ENCODE measurements at regions not wholly inside any gene's neighbourhood (a gene's known extent, or its start where the extent isn't known, plus 50 kb on each side); places are given as distances from the start of the nearest gene placed in this dataset.

DNA sequence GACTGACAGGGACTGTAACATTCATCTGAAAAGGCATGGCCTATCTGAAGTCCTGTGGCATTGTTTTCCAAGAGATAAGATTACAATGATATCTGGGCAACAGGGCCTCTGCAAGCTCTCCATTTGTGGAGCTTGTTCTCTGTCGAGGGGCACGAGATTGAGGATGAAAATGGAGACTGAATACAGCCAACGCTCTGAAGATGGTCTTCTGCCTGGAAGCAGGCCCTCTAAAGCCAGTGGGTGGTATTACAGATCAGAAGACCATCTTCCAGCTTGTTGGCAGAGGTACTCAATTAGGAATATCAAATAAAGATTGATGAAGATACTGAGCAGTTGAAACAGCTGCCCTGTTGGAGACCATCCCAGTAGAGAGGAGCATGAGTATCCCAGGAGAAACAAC lies 288.2 kb downstream of the CENPW start:
- Mint-ChIP-seq H3K9me3 (no peaks in the 10 kb centered on the region), H3K4me3 (no peak overlapping the region), H3K4me1 (ENCODE audit: low read depth) (no peaks in the 10 kb centered on the region), H3K27ac (no peak overlapping the region), H3K27me3 (no peaks in the 10 kb centered on the region), H3K36me3 (no peaks in the 10 kb centered on the region)
- CTCF ChIA-PET = no interaction called here
- intact Hi-C loops (cut with micrococcal nuclease) = no loop called here
- POLR2A ChIA-PET = no interaction called here
- no peak for DNase-seq

DNA sequence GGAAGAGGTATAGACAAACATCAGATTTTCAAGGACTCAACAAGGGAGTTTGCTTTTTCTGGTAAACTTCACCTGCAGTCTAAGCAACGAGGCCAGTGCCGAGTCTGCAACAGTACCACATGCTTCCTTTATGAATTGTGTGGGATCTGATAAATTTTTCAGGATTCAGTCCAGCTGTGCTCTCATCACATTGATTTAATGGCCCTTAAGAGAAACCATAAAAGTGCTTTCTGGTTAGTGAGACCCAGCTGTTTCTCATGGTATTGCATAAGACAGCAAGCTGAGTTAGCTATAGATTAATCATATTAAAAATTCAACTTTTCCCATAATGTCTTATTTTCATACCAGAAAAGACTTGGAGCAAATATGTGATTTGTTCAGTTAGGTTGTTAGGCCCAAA lies 291.4 kb downstream of the CENPW start:
- ChIA-PET CTCF (no interaction called here), POLR2A (no interaction called here)
- Mint-ChIP-seq H3K4me3 (no peak overlapping the region), H3K36me3 (no peaks in the 10 kb centered on the region), H3K9me3 (no peaks in the 10 kb centered on the region), H3K27ac (no peak overlapping the region), H3K27me3 (no peaks in the 10 kb centered on the region), H3K4me1 (ENCODE audit: low read depth) (no peaks in the 10 kb centered on the region)
- intact Hi-C loops (cut with micrococcal nuclease) = no loop called here
- no peak for DNase-seq

DNA sequence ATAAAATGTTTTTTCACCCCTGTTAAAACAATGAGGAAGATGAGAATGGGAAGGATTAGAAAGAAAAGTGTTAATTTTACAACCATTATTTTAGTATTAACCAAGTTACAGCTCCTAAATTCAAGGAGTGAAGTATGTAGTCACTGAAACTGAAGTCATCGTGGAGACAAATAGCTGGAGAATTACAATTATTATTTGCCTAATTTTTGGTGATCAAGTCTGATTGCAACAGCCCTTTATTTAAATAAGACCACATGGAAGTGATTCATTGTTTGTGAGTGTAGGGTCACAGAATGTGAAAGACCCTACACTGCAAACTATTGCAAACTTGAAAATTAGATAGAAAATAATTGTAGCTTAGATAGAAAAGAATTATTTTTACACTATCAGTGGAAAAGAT lies 292.4 kb downstream of the CENPW start:
- intact Hi-C loops (cut with micrococcal nuclease) = no loop called here
- Mint-ChIP-seq H3K27ac (no peak overlapping the region), H3K4me3 (no peak overlapping the region), H3K9me3 (no peaks in the 10 kb centered on the region), H3K36me3 (no peaks in the 10 kb centered on the region), H3K27me3 (no peaks in the 10 kb centered on the region), H3K4me1 (ENCODE audit: low read depth) (no peaks in the 10 kb centered on the region)
- ChIA-PET POLR2A (no interaction called here), CTCF (interaction anchor here (0.8 kb wide), 1 partner anchor 10 kb away, joined by 3 read pairs; no protein-coding TSS in a partner anchor)
- DNase-seq = no peak

DNA sequence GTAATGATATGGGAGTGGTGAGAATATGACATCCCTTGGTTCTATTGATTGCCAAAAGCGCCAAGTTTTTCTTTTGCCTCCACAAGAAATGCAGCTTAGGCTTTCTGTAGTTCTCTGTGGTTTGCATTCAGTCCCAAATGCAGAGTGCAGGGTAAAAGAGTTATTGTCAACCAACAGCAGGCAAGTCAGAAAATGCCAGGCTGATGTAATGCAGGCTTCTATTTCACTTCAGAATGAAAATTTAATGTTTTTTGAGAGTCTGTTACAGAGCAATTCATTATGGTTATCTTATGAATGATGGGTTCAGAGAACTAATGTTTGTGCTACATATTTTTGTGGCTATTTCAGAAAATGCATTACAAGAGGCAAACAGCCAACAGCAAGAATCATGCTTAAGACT lies 293.5 kb downstream of the CENPW start:
- ChIA-PET POLR2A (no interaction called here), CTCF (interaction anchor here (0.8 kb wide), 1 partner anchor 12 kb away, joined by 3 read pairs; no protein-coding TSS in a partner anchor)
- no peaks in the 10 kb centered on the region for H3K36me3 Mint-ChIP-seq
- no peak overlapping the region for H3K27ac Mint-ChIP-seq
- H3K9me3 Mint-ChIP-seq = no peaks in the 10 kb centered on the region
- no peaks in the 10 kb centered on the region for H3K4me1 Mint-ChIP-seq (ENCODE audit: low read depth)
- no peaks in the 10 kb centered on the region for H3K27me3 Mint-ChIP-seq
- intact Hi-C loops (cut with micrococcal nuclease) = no loop called here
- no peak overlapping the region for H3K4me3 Mint-ChIP-seq
- no peak for DNase-seq

- H3K27ac Mint-ChIP-seq = no peak overlapping the region
- intact Hi-C loops (cut with micrococcal nuclease) = no loop called here
- POLR2A ChIA-PET = interaction anchor here (0.6 kb wide), 1 partner anchor 215 kb away, joined by 4 read pairs; no protein-coding TSS in a partner anchor
- DNase-seq = no peak
- no peaks in the 10 kb centered on the region for H3K36me3 Mint-ChIP-seq
- H3K4me3 Mint-ChIP-seq = no peak overlapping the region
- H3K4me1 Mint-ChIP-seq (ENCODE audit: low read depth) = no peaks in the 10 kb centered on the region
- CTCF ChIA-PET = no interaction called here
- H3K27me3 Mint-ChIP-seq = no peaks in the 10 kb centered on the region
- no peaks in the 10 kb centered on the region for H3K9me3 Mint-ChIP-seq
Measured at GRCh38 chr6:126640356-126640755, 300.4 kb downstream of the CENPW start.

- Mint-ChIP-seq H3K27me3 (no peaks in the 10 kb centered on the region), H3K36me3 (no peaks in the 10 kb centered on the region), H3K27ac (no peak overlapping the region), H3K9me3 (no peaks in the 10 kb centered on the region), H3K4me1 (ENCODE audit: low read depth) (no peaks in the 10 kb centered on the region), H3K4me3 (no peak overlapping the region)
- intact Hi-C loops (cut with micrococcal nuclease) = no loop called here
- ChIA-PET CTCF (no interaction called here), POLR2A (interaction anchor here (0.6 kb wide), 1 partner anchor 214 kb away, joined by 4 read pairs; no protein-coding TSS in a partner anchor)
- DNase-seq = no peak
Measured at GRCh38 chr6:126640921-126641320, 301.0 kb downstream of the CENPW start.

DNA sequence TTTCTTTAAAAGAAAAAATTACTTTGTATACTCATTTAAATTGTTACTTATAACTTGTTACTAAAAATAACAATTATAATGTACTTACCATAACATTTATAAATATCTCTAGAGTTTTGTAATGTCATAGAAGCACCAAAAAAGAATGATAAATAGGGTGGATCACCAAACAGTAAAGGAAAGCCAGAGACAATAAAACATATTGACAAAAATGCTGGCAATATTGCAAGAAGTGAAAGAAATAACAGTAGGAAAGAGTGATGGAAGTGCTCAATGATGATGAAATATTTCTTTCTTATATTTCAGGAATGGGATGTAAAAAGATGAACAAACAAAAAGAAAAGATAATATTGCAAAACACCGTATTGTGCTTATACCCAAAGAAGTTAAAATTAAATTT lies 301.7 kb downstream of the CENPW start:
- H3K4me1 Mint-ChIP-seq (ENCODE audit: low read depth) = no peaks in the 10 kb centered on the region
- ChIA-PET CTCF (no interaction called here), POLR2A (no interaction called here)
- no peaks in the 10 kb centered on the region for H3K27me3 Mint-ChIP-seq
- no peak overlapping the region for H3K4me3 Mint-ChIP-seq
- DNase-seq = no peak
- no peaks in the 10 kb centered on the region for H3K9me3 Mint-ChIP-seq
- no peak overlapping the region for H3K27ac Mint-ChIP-seq
- intact Hi-C loops (cut with micrococcal nuclease) = no loop called here
- no peaks in the 10 kb centered on the region for H3K36me3 Mint-ChIP-seq

DNA sequence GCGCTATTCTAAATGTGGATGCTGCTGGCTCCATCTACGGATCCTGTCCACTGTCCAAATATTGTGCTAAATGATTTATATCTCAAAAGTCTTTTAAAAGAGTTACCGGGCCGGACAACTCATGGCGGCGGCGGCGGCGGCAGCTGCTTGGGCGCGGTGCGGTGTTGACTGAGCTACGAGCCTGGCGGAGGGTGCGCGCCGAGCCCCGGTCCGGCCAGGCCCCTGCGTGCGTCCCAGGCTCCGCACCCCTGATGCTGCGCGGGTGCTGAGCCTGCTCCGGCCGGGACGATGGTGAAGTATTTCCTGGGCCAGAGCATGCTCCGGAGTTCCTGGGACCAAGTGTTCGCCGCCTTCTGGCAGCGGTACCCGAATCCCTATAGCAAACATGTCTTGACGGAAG lies 303.4 kb downstream of the CENPW start:
- intact Hi-C loops (cut with micrococcal nuclease) = no loop called here

GRCh38 chr6:126650931-126651330 lies 311.0 kb downstream of the CENPW start:
- intact Hi-C loops (cut with micrococcal nuclease) = no loop called here
- H3K27me3 Mint-ChIP-seq = no peaks in the 10 kb centered on the region

More for the DNA sequence above, 303.4 kb downstream of the CENPW start:
- no peak overlapping the region for H3K4me3 Mint-ChIP-seq
- DNase-seq = no peak
- no peaks in the 10 kb centered on the region for H3K4me1 Mint-ChIP-seq (ENCODE audit: low read depth)
- ChIA-PET POLR2A (no interaction called here), CTCF (no interaction called here)
- no peak overlapping the region for H3K27ac Mint-ChIP-seq
- H3K27me3 Mint-ChIP-seq = no peaks in the 10 kb centered on the region
- no peaks in the 10 kb centered on the region for H3K36me3 Mint-ChIP-seq
- H3K9me3 Mint-ChIP-seq = no peaks in the 10 kb centered on the region

DNA sequence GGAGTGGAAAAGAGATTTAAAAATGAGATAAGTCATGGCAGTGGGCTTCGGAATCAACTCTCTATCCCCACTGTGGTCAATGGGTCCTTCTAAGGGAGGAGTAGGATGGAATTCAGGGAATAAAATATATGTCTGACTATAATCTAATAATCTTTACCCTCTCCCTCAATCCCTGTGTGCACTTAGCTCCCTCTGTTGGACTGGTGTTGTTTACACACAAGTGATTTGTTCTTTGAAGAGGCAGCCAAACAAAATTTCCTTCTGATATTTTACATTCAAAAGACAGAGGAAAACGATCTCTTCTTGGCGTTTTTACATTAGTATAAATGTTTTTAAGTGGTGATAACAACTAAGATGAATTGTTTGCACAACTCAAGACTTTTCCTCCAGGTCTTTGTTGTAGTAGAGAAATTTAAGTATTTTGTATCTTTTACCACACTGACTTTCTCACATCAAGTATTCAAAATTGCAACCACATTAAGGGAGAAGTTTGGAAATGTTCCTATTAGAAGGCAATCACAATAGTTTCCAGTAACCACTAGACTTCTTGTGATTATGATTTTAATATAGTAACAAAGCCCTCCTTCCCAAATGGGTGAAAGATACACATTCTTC lies 317.8 kb downstream of the CENPW start:
- no peak for DNase-seq
- intact Hi-C loops (cut with micrococcal nuclease) = no loop called here
- H3K9me3 Mint-ChIP-seq = peaks cover 10% of the 10 kb centered on the region
- peaks cover 1% of the 10 kb centered on the region for H3K36me3 Mint-ChIP-seq
- H3K27ac Mint-ChIP-seq = no peak overlapping the region
- H3K4me1 Mint-ChIP-seq (ENCODE audit: low read depth) = no peaks in the 10 kb centered on the region
- no peaks in the 10 kb centered on the region for H3K27me3 Mint-ChIP-seq
- POLR2A ChIA-PET = no interaction called here
- CTCF ChIA-PET = no interaction called here
- no peak overlapping the region for H3K4me3 Mint-ChIP-seq

More at GRCh38 chr6:126650931-126651330, 311.0 kb downstream of the CENPW start:
- Mint-ChIP-seq H3K4me3 (no peak overlapping the region), H3K4me1 (ENCODE audit: low read depth) (no peaks in the 10 kb centered on the region), H3K36me3 (peaks cover 1% of the 10 kb centered on the region), H3K27ac (no peak overlapping the region), H3K9me3 (peaks cover 10% of the 10 kb centered on the region)
- no peak for DNase-seq
- ChIA-PET CTCF (no interaction called here), POLR2A (no interaction called here)

GRCh38 chr6:126660376-126660775 lies 320.5 kb downstream of the CENPW start:
- POLR2A ChIA-PET = no interaction called here
- CTCF ChIA-PET = no interaction called here
- DNase-seq = no peak
- intact Hi-C loops (cut with micrococcal nuclease) = no loop called here
- no peaks in the 10 kb centered on the region for H3K9me3 Mint-ChIP-seq
- no peaks in the 10 kb centered on the region for H3K27me3 Mint-ChIP-seq
- H3K4me1 Mint-ChIP-seq (ENCODE audit: low read depth) = no peaks in the 10 kb centered on the region
- no peak overlapping the region for H3K27ac Mint-ChIP-seq
- no peaks in the 10 kb centered on the region for H3K36me3 Mint-ChIP-seq
- H3K4me3 Mint-ChIP-seq = no peak overlapping the region

DNA sequence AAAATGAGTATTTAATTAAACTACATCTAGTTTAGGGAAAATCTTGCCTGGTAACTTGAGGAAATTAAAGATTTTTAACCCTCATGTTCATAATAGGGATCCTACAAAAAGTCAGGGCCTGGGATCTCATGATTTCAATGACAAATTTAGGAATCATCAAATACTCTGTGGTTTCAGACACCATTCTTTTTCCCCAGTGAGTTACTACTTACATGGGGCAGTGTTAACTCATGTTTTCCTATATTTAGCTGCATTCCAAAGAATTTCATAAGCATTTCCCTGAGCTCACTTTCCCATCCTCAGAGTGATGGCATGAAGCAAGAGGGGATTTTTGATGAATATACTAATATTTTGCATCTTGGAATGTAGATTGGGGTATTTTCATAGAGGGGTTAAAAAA lies 321.7 kb downstream of the CENPW start:
- H3K9me3 Mint-ChIP-seq = no peaks in the 10 kb centered on the region

GRCh38 chr6:126662966-126663365 lies 323.1 kb downstream of the CENPW start:
- intact Hi-C loops (cut with micrococcal nuclease) = no loop called here
- Mint-ChIP-seq H3K4me1 (ENCODE audit: low read depth) (no peaks in the 10 kb centered on the region), H3K36me3 (no peaks in the 10 kb centered on the region), H3K27ac (no peak overlapping the region), H3K4me3 (no peak overlapping the region), H3K27me3 (no peaks in the 10 kb centered on the region), H3K9me3 (no peaks in the 10 kb centered on the region)
- ChIA-PET POLR2A (no interaction called here), CTCF (no interaction called here)
- no peak for DNase-seq

More for the DNA sequence above, 321.7 kb downstream of the CENPW start:
- H3K36me3 Mint-ChIP-seq = no peaks in the 10 kb centered on the region
- H3K27ac Mint-ChIP-seq = no peak overlapping the region
- intact Hi-C loops (cut with micrococcal nuclease) = no loop called here
- no peak overlapping the region for H3K4me3 Mint-ChIP-seq
- H3K27me3 Mint-ChIP-seq = no peaks in the 10 kb centered on the region
- no peak for DNase-seq
- POLR2A ChIA-PET = no interaction called here
- no peaks in the 10 kb centered on the region for H3K4me1 Mint-ChIP-seq (ENCODE audit: low read depth)
- CTCF ChIA-PET = no interaction called here
